ENCODE measurements at regions not wholly inside any gene's neighbourhood (a gene's known extent, or its start where the extent isn't known, plus 50 kb on each side); places are given as distances from the start of the nearest gene placed in this dataset.
"Not testable (repeated sequence)": the region's sequence is repeated elsewhere in the genome, so short reads cannot be mapped to it uniquely, and the experiment has no call there.

DNA sequence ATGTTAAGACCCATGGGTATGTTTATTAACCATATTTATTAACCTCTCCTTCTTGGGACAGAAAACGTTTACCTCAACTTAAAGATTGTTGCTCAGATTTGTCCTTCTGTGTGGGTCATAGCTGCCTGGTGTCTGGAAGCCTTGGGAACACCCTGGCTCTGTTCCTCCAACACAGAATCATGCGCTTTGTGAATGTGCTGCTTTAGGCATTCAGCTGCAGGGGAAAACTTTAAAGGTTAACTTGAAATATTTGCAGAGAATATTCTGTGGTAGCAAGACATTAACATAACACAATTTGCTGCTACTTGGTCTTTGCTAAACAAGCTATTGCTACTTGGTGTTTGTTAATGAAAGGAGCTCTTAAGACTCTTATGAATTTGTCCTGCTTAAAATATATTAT is 50.5 kb upstream of the THOC3 start:
- DNase-seq, result not testable (repeated sequence)

DNA sequence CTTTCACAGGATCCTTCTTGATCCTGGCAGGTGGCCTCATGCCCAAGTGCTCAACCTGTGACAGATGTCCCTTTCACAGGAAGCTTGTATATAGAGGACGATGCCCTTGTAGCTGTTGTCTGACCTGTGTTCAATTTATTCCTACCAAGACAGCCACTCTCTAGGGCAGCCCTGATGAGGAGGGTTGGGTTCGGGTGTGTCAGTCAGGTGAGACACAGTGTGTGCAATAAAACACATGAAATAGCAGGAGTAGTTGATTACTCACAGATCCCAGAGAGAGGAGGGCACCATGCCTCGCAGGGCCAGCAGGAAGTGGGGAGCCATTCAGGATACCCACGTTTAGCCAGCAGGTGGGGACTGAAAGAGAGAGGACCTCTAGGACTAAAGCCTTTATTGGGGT is 52.7 kb upstream of the THOC3 start:
- DNase-seq, result not testable (repeated sequence)

DNA sequence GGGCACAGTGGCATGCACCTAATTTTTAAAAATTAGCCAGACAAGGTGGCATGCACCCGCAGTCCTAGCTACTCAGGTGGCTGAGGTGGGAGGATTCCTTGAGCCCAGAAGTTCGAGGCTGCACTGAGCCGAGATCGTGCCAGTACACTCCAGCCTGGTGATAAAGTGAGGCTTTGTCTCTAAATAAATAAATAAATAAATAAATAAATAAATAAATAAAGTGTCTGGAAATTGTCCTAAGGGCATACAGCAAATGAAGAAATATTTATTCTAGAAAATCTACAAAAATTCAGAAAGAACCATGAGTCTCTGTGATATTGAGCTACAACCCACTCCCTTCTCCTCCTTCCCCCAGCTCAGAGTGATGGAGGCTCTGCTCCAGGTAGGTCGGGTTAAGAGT is 55.4 kb upstream of the THOC3 start:
- DNase-seq, result not testable (repeated sequence)

DNA sequence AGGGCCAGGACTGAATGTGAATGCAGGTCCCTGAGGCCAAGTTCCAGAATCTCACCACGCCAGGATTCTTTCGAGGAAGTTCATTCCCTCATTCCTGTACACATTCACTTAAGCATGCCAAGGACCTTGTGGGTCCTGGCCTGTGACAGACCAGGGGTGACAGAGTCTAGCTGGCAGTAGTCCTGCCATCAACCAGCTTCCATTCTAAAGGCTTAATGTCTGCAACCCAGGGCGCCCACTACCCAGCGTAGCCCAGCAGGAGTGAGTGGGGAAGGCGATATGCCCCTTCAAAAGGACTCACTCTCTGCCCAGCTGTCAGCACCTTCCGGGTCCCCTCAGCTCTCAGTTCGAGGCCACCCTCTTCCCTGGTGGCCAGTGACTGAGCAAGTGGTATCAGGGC is 61.3 kb upstream of the THOC3 start:
- not testable (repeated sequence) for DNase-seq

DNA sequence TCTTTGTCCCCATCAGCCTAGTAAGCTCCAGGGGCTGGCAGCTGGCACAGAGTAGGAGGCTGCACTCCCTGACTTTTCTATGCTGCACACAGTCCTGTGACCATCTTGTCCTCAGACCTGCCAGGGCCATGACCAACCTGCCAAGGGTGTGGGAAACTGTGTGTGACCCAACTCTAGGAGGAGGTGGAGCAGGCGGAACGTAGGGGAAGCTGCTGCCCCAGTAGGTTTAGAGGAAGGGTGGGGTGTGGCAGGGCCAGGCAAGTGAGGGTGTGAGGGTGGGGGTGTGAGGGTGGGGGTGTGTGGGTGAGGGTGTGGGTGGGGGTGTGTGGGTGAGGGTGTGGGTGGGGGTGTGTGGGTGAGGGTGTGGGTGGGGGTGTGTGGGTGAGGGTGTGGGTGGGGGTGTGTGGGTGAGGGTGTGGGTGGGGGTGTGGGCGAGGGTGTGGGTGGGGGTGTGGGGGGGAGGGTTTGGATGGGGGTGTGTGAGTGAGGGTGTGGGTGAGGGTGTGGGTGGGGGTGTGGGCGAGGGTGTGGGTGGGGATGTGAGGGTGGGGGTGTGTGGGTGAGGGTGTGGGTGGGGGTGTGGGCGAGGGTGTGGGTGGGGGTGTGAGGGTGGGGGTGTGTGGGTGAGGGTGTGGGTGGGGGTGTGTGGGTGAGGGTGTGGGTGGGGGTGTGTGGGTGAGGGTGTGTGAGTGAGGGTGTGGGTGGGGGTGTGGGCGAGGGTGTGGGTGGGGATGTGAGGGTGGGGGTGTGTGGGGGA is 62.4 kb upstream of the THOC3 start:
- not testable (repeated sequence) for DNase-seq

DNA sequence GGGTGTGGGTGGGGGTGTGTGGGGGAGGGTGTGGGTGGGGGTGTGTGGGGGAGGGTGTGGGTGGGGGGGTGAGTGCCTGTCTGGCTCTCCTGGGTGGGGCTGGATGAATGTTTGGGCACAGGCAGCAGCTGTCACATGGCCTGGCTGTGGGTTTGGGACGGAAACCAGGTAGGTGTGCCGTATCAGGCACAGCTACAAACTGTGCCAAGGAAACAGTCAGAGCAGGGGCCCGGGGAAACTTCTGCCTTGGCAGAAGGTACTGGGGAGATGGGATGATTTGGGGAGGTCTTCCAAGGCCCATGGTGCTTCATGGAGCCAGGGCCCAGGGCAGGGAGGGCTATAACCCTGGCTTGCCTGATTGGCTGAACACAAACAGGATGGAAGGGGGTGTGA is 63.0 kb upstream of the THOC3 start:
- not testable (repeated sequence) for DNase-seq

DNA sequence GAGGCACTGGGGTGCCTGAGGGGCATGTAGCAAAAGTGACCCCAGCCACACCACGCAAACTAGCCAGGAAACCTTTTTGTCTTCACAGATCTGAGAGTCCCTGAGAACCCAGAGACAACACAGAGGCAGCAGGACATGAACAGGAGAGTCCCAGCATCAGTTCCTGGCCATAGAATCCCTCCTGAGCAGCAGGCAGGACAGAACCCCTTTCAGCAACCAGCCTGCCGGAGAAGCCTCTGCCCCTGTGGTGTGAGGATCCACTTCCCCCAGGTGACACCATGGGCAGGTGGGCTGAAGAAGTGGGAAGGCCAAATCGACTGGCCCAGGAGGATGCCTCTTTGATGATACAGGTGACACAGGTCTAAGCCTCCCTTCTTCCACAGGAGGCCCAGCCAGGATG is 65.1 kb upstream of the THOC3 start:
- not testable (repeated sequence) for DNase-seq

DNA sequence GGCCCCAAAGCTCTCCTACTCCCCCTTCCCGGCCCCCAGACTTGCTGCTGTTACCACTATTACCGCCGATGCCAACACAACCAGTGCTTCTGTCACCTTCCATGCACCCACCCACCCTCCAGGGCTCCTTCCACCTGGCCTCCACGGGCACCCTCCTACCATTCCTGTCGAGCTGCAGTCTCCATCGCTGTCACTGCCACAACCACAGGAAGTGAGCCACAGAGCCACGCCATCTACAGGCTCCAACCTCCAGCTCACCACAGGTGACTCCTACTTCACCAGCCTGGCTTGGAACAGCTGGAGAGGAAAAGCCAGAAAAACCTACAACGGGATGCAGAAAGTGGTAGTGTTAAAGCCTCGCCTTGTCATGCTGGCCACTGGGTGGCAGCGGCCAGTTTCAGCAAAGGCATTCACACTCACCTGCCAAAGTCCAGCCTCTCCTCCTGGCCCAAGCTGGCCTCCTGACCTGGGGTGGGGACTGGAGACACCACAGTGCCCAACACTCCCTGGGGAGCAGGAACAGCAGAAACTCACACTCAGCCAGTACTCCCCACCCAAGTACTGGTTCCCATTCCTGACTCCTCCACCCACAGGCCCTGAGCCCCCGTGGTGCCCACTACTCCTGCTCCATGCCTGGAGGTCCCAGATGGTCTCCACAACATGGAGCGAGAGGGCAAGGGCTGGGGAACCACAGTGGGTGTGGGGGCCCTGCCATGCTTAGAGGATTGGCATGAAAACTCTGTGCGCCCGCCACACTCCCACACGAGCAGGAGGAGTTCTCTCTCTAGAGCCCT is 66.5 kb upstream of the THOC3 start:
- not testable (repeated sequence) for DNase-seq

DNA sequence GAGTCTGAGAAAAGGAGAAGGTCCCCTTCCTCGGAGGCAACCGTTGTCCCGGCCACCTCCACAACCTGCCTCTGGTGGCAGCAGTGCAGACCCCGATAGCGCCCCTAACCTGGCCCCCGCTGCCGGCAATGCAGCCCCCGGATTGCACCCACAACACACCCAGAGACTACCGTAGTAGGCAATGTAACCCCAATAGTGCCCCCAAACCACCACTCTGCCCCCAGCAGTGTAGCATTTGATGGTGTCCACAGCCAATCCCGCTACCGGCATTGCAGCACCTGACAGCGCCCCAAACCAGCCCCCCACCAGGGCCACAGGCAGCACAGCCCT is 67.1 kb upstream of the THOC3 start:
- not testable (repeated sequence) for DNase-seq

DNA sequence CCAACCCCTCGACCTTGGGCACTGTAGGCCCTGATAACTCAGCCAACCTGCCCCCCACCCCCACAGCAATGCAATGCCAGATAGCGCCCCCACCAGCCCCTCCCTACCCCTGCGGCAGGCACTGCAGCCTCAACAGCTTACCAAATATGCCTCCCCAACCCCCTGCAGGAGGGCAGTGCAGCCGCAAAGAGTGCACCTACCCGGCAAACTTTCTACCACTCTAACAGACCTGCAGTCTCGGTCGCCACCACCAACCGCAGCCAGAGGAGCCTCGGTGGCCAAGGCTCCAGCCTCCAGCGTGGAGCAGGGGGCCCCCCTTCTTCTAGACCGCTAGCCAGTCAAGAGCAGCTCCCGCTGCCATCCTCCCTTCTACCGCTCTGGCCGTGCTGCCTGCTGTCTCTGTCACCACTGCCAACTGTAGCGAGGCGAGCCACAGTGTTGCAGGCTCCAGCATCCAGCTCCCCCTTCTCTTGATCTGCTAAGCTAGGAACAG is 67.7 kb upstream of the THOC3 start:
- not testable (repeated sequence) for DNase-seq

DNA sequence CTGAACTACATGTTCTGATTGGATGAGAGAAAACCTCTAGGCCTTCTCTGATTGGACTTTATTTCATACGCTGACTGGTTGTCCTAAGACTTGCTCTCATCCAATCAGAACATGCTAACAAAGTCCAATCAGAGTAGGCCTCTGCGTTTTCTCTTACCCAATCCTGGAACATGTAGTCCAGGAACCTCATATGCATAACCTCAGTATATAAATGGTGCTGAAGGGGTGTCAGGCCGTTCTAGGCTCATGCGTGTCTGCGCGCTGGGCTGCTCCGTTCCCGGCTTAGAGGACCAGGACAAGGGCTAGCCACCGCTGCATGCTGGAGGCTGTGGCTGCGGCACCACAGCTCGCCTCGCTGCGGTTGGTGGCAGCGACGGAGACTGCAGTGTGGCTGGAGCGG is 68.3 kb upstream of the THOC3 start:
- DNase-seq, result not testable (repeated sequence)

DNA sequence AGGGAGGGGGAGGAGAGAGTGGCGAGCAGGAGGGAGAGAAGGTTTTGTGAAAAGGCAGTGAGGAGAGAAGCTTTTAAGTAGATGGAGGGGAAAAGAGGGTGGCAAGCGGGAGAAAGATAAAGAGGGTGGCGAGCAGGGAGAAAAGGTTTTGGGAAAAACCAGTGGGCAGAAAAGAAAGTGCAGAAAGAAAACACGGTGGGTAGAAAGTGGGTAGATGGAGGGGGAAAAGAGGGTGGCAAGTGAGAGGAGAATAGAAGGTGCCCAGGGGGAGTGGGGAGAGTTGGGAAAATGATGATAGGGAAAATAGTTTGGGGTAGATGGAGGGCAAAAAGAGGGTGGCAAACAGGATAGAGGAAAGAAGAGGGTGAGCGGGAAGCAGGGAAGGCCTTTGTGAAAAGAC is 69.1 kb upstream of the THOC3 start:
- DNase-seq, result not testable (repeated sequence)

DNA sequence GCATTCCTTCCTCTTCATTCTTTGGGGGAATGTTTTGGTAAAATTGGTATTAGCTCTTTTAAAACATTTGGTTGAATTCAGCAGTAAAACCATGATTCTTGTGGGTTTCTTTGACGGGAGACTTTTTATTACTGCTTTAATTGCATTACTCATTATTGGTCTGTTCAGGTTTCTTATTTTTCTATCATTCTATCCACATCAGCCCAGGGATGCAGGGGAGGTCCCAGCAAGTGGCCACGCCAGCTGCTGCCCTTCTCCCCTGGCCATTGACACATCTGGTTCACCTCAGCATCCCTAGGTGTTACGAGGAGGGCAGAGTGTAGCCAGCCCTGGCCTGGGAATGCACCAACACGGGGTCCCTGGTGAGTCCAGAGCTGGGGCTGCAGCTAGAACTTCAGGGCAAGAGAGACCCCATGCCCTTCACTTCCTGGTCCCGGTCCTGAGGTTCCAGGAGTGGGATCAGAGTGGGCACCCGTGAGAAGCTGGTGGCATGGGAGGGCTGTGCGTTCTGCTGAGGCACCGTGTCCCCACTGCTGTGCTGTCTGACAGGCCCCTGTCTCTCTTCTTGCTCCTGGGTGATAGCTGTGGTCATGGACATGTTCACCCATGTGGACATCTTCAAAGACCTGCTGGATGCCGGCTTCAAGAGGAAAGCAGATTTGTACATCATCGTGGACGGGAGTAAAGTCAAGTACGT is 72.1 kb upstream of the THOC3 start:
- DNase-seq, result not testable (repeated sequence)

DNA sequence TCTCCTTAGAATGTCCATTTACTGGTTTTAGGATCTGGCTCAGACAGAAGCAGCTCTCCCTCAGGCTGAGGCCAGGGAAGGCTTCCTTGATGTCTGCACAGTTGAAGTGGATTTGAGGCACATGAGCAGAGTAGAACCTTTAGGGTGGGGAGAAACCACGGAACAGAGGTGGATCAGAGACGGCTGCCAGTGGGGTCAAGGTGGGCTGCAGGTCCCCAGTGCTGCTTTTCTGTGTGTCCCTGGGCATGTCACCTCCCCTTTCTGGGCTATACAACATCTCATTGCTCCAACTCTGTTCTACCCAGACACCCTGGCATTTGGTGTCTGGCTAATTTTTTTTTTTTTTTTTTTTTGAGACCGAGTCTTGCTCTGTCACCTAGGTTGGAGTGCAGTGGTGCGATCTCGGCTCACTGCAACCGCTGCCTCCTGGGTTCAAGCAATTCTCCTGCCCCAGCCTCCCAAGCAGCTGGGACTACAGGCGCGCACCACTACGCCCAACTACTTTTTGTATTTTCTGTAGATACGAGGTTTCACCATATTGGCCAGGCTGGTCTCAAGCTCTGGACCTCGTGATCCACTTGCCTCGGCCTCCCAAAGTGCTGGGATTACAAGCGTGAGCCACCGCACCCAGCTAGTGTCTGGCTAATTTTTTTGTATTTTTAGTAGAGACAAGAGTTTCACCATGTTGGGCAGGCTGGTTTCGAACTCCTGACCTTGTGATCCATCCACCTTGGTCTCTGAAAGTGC is 73.3 kb upstream of the THOC3 start:
- not testable (repeated sequence) for DNase-seq

DNA sequence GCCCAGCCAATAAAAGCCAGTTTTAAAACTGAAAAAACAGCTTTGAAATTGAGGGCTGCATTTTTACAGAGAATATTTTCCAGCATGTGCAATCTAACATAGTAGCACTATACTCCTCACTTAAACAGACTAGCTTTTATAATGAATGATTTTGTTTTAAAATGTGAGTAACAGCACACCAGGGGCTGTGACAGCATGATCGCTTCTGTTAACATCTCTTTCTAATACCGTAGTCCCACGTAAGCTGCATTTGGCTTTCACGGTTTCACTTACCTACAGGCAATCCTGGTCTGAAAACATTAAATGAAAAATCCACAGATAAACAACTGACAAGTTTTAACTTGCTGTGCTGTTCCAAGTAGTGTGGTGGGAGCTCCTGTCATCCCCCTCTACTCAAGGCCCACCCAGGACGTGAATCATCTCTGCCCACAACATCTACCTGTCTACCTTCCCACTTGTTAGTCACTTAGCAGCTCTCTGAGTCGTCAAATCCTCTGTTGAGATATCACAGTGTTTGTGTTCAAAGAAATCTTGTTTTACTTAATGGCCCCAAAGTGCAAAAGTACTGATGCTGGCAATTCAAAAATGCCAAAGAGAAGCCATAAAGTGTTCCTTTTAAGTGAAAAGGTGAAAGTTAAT is 74.0 kb upstream of the THOC3 start:
- DNase-seq, result not testable (repeated sequence)

DNA sequence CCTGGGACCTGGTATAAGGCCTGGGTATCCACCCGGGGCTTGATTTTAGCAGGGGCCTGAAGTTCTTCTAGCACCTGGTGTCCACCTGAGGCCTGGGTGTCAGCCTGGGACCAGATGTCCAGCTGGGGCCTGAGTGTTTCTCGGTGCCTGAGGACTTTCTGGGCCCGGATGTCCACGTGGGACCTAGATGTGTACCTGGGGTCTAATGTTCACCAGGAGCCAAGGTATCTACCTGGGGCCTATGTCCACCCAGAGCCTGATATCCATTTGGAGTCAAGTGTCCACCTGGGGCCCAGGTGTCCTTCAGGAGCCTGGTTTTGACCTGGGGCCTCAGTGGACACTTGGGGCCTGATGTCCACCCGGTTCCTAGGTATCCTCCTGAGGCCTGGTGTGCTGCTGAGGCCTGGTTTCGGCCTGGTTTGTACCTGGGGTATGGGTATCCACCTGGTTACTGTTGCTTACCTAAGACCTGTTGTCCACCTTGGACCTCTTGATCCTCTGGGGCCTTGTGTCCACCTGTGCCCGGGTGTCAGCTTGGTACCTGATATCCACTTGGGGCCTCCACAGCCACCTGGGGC is 75.2 kb upstream of the THOC3 start:
- DNase-seq, result not testable (repeated sequence)

DNA sequence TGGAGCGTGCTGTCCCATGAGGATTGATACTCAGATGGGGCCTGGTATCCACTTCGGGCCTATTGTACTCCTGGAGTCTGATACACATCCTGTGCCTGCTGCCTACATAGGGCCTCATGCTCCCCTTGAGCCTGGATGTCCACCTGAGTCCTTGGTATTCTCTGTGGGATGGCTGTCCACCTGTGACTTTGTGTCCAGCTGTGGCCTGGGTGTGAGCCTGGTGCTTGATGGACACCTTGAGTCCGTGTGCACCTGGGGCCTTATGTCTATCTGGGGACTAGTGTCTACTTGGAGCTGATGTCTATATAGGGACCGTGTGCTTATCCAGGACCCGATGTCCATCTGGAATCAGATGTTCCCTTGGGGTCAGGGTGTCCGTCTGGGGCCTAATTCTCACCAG is 75.9 kb upstream of the THOC3 start:
- DNase-seq, result not testable (repeated sequence)

DNA sequence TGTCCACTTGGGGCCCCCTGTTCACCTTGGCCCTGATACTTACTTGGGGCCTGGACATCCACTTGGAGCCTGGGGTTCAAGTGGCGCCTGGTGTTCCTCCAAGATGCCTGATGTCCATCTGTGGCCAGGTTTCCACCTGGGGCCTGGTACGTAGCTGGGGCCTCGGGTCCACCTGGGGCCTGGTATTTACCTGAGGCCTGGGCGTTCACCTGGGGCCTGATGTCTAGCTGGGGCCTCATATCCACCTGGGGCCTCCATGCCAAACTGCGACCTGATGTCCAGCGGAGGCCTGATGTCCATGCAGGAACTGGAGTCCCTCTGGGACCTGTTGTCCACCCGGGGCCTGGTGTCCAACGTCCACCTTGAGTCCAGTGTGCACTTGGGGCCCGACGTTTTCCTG is 76.3 kb upstream of the THOC3 start:
- not testable (repeated sequence) for DNase-seq

DNA sequence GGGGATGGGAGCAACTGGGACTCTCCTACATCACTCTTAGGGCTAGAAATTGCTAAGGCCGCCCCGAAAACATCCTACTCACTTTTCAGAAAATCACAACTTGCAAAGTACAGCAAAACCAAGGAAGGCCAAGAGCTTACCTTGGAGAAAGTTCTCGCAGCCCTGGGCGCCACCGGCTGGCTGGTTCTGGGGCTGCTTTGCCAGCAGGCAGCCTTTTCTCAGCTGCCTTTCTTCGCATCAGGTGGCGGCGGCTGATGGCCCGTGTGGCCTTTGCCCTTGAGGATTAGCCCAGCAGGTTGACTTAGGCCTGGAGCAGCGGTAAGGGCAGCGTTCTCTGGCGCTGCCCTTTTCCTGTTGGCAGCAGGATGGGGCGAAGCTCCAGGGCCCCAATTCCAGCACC is 77.3 kb upstream of the THOC3 start:
- not testable (repeated sequence) for DNase-seq

DNA sequence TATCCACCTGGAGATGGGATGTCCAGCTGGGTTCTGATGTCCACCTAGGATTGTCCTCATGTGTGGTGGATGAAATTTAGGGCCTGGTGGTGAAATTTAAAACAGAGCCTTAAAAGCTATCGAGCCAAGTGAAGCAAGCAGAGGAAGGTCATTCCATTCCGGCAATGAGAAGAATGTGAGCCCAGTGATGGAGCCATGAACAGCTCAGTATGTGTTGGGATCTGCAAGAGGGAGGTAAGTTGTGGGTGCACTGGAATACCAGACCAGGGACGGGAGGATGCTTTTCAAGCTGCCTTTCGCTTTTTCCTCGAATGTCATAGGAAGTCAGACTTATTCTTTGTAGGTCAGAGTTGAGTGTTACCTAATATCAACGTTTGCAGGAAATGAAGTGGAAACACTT is 80.6 kb upstream of the THOC3 start:
- not testable (repeated sequence) for DNase-seq

DNA sequence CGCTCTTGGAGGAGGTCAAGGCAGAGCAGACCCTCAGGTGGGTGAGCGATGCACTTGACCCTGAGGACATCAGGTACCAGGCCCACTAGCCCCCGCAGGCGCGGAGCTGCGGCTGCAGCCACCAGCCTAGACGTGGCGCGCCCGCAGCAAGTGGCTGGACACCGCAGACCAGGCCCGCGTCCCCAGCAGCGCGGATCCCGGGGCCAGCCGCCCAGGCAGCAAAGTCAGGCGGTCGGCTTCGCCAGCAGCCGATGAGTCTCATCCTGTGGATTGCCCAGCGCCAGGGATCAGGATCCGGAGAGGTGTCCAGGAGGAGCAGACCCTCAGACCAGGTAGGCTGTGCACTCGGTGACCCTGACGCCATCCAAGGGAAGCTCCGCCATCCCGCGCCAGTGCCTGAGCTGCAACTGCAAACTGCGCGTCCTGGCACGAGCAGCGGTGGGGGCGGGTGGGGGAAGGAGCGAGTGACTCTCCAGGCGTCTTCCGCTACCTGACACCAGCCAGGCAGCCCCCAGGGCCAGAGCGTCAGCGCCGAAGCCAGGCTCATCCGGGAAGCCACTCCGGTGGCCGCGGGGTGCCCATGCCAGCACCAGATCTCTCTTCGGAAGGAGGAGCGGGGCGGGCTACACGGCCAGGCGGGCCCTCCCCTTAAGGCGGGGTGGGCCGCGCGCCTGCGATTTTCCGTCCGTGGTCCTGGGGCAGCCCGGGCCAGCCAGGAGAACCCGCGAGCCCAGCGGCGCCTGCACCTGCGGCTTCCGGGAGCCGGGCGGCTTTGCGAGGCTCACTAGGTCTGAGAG is 92.6 kb upstream of the THOC3 start:
- DNase-seq, result not testable (repeated sequence)
